ENCODE measurements at regions not wholly inside any gene's neighbourhood (a gene's known extent, or its start where the extent isn't known, plus 50 kb on each side); places are given as distances from the start of the nearest gene placed in this dataset.
A peak's percentile ranks its signal among the peaks of the same experiment; 100 is the strongest.

GRCh38 chr6:28737750-28738395, 185.9 kb downstream of the TRIM27 start:
- Mint-ChIP-seq H3K27ac (peak overlapping the region; percentile 11), H3K9me3 (peaks cover 39% of the 10 kb centered on the region), H3K36me3 (ENCODE audit: low read depth) (peaks cover 27% of the 10 kb centered on the region), H3K4me1 (peaks cover 15% of the 10 kb centered on the region), H3K4me3 (peak overlapping the region; percentile 75), H3K27me3 (ENCODE audit: low read depth, poor library complexity) (peaks cover 77% of the 10 kb centered on the region)
- no peak for DNase-seq
- TF ChIP-seq, protein P1, sequence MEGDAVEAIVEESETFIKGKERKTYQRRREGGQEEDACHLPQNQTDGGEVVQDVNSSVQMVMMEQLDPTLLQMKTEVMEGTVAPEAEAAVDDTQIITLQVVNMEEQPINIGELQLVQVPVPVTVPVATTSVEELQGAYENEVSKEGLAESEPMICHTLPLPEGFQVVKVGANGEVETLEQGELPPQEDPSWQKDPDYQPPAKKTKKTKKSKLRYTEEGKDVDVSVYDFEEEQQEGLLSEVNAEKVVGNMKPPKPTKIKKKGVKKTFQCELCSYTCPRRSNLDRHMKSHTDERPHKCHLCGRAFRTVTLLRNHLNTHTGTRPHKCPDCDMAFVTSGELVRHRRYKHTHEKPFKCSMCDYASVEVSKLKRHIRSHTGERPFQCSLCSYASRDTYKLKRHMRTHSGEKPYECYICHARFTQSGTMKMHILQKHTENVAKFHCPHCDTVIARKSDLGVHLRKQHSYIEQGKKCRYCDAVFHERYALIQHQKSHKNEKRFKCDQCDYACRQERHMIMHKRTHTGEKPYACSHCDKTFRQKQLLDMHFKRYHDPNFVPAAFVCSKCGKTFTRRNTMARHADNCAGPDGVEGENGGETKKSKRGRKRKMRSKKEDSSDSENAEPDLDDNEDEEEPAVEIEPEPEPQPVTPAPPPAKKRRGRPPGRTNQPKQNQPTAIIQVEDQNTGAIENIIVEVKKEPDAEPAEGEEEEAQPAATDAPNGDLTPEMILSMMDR (IDR thresholded peaks at IDR 0.05) = no peak

DNA sequence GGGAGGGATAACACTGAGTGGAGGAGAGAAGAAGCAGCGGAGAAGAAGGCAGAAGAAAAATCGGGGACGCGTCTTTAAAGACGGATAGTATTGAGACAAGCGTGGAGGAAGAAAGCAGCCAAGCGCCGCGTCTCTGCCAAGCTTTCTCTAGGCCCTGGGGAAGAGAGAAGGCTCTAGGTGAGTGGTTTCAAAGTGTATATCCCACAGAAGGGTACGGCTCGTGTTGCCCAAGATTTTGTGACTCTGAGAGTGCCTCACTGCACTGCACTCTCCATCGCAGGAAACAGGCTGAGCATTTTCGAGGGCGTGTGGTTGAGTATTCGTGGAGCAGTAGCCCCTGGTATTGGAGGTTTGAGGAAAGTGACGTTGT, 185.4 kb downstream of the TRIM27 start:
- Mint-ChIP-seq H3K27ac (peak overlapping the region; percentile 11), H3K36me3 (ENCODE audit: low read depth) (peaks cover 26% of the 10 kb centered on the region), H3K9me3 (peaks cover 39% of the 10 kb centered on the region), H3K27me3 (ENCODE audit: low read depth, poor library complexity) (peaks cover 77% of the 10 kb centered on the region), H3K4me3 (peak overlapping the region; percentile 75), H3K4me1 (peaks cover 20% of the 10 kb centered on the region)
- DNase-seq = no peak
- TF ChIP-seq, protein P1 (IDR thresholded peaks at IDR 0.05) = no peak

DNA sequence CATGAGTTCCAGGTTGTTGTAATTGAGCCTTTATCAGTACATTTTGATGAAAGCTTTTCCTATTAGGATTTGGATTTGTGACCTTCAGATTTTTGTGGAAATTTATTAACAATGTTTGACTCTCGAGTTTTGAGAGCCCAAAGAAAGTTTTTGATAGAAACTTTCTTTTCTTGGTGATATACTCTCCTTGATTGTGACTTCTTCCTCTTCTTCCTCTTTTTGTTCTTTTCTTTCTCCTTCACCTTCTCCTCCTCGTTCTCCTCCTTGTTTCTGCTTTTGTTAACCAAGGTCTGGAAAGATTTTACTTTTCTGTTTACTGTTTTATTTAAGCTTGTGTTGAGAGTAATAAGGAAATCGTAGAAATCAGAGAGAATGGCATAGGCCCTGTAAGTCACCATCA, 182.4 kb downstream of the TRIM27 start:
- TF ChIP-seq, protein P1 (IDR thresholded peaks at IDR 0.05) = no peak
- peaks cover 56% of the 10 kb centered on the region for H3K27me3 Mint-ChIP-seq (ENCODE audit: low read depth, poor library complexity)
- H3K4me1 Mint-ChIP-seq = peaks cover 24% of the 10 kb centered on the region
- H3K36me3 Mint-ChIP-seq (ENCODE audit: low read depth) = peaks cover 32% of the 10 kb centered on the region
- H3K27ac Mint-ChIP-seq = no peak overlapping the region
- no peak for DNase-seq
- H3K9me3 Mint-ChIP-seq = peaks cover 28% of the 10 kb centered on the region
- no peak overlapping the region for H3K4me3 Mint-ChIP-seq

DNA sequence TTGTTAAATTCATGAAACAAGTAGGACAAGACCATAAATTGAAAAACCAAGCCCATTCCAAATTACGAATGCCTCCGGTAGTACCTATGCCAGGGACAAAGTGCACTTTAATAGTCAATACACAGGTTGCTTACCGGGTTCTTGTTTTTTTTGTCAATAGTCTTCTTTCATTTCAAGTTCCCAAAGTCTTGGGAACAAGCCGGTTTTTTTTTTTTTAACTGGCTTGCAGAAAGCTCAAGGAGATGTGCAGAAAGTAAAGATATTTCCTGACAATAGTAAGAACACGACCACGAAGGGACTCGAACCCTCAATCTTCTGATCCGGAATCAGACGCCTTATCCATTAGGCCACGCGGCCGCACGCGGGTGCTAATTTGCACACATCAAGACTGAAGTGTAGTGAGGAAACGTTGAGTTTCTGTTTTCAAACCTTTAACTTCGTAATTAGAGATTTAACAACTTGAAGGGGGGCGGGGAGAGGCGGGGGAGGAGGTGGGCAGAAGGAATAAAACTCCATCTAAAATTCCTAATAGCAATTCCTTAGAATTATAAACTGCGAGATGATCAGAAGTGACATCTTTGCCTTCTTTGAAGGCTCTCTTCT, 181.0 kb downstream of the TRIM27 start:
- peaks cover 30% of the 10 kb centered on the region for H3K4me1 Mint-ChIP-seq
- TF ChIP-seq, protein P1 (IDR thresholded peaks at IDR 0.05) = no peak
- H3K36me3 Mint-ChIP-seq (ENCODE audit: low read depth) = peaks cover 33% of the 10 kb centered on the region
- H3K27ac Mint-ChIP-seq = no peak overlapping the region
- H3K27me3 Mint-ChIP-seq (ENCODE audit: low read depth, poor library complexity) = peaks cover 53% of the 10 kb centered on the region
- peak; percentile 60 for DNase-seq
- peak overlapping the region; percentile 78 for H3K4me3 Mint-ChIP-seq
- H3K9me3 Mint-ChIP-seq = peaks cover 14% of the 10 kb centered on the region

DNA sequence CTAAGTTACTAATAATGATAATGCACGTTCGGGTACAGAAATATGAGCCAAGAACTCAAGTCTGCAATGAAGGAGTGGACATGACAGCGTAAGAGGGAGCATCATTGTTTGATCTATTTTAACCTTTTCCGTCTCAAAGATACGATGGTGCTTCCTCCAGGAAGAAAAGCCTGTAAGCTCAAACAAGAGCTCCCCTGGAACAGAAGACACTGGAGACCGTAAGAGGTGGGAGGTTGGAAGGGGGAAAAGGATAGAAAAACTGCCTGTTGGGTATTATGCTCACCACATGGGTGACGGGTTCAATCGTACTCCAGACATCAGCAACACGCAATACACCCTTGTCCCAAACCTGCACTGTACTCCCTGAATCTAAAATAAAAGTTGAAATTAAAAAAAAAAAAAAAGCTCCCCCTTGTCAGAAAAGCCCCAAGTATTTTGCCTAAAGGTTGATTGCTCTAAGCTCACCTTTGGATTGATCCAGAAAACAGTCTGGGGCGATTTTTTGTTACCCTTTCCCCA, 180.5 kb downstream of the TRIM27 start:
- TF ChIP-seq, protein P1 (IDR thresholded peaks at IDR 0.05) = no peak
- Mint-ChIP-seq H3K36me3 (ENCODE audit: low read depth) (peaks cover 36% of the 10 kb centered on the region), H3K9me3 (peaks cover 12% of the 10 kb centered on the region), H3K4me3 (peak overlapping the region; percentile 78), H3K27me3 (ENCODE audit: low read depth, poor library complexity) (peaks cover 49% of the 10 kb centered on the region), H3K4me1 (peaks cover 31% of the 10 kb centered on the region), H3K27ac (no peak overlapping the region)
- DNase-seq = no peak

All from nephron progenitor cell (in vitro differentiated cells).